Suprapubic skin (tissue), 4 donors: ENCODE measurements at regions not wholly inside any gene's neighbourhood (a gene's known extent, or its start where the extent isn't known, plus 50 kb on each side); places are given as distances from the start of the nearest gene placed in this dataset.

ENCODE experiments used
- CTCF ChIP-seq, 2 donors: fragments of 200-600 bp in 1 of 2; fragments of 450-650 bp in 1 of 2; sonication (generic) in 1 of 2; IDR thresholded peaks; one replicate each; pipeline ENCODE4 v1.5.1; 2016 to 2019; ENCODE audit warnings: antibody characterized with exemption in 2 of 2, mild to moderate bottlenecking in 1 of 2, moderate library complexity in 1 of 2
- EP300 ChIP-seq: sonication (generic); formaldehyde crosslinking; IDR thresholded peaks from one replicate; pipeline ENCODE4 v1.6.1; 2017; ENCODE audit warnings: antibody characterized with exemption
- POLR2A ChIP-seq, 2 donors: fragments of 450-650 bp; IDR thresholded peaks; one replicate each; pipeline ENCODE4 v1.6.1; 2017; ENCODE audit warnings: antibody characterized with exemption in 2 of 2, mild to moderate bottlenecking in 2 of 2, moderate library complexity in 2 of 2
- POLR2AphosphoS5 ChIP-seq, 3 donors: sonication (generic); formaldehyde crosslinking; IDR thresholded peaks; one replicate each; pipeline ENCODE4 v1.6.1; 2017; ENCODE audit warnings: antibody characterized with exemption in 3 of 3

GRCh38 chr6:47163536-47163935, 121.4 kb upstream of the ADGRF1 start:
- no peak for TF ChIP-seq CTCF (IDR thresholded peaks at IDR 0.05)
- TF ChIP-seq POLR2A (IDR thresholded peaks at IDR 0.05): no peak
- TF ChIP-seq POLR2AphosphoS5 (IDR thresholded peaks at IDR 0.05): no peak
- no peak for TF ChIP-seq EP300
